ENCODE measurements at regions not wholly inside any gene's neighbourhood (a gene's known extent, or its start where the extent isn't known, plus 50 kb on each side); places are given as distances from the start of the nearest gene placed in this dataset.
"Not testable (repeated sequence)": the region's sequence is repeated elsewhere in the genome, so short reads cannot be mapped to it uniquely, and the experiment has no call there.

DNA sequence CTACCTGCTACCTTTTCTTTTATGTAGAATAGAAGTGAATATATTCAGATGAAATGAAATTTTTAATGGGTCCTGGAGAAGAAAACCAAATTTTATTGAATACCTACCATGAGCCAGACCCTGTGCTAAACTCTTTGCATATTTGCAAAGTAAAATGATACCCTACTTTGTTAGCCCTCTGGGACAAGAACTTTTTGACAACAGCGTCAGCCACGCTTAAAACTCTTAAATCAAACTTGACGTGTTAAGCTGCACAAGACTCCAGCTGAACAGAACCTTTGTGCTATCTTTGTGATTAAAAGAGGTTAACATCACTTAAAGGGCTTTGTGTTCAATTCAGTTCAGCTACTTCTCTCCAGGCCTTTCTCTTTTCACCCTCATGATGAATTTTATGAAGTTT, 316.5 kb downstream of the MEX3B start:
- DNase-seq (ENCODE audit: low read depth, low spot score), result no peak
- Histone ChIP-seq H3K36me3 (ENCODE audit: insufficient read depth, low read length) (no peaks in the 10 kb centered on the region), H3K27ac (no peak overlapping the region), H3K9ac (ENCODE audit: insufficient read length) (no peak overlapping the region), H3K4me3 (no peak overlapping the region), H3K9me3 (ENCODE audit: low read depth, low read length) (no peaks in the 10 kb centered on the region)
- TF ChIP-seq POLR2AphosphoS5 (IDR thresholded peaks at IDR 0.05; ENCODE audit: borderline replicate concordance, low read depth, low read length), result no peak
- TF ChIP-seq FOXP2 (optimal IDR thresholded peaks at IDR 0.05; ENCODE audit: control extremely low read depth, extremely low read length, insufficient read depth), result no peak
- TF ChIP-seq EZH2 (IDR thresholded peaks at IDR 0.05), result no peak

DNA sequence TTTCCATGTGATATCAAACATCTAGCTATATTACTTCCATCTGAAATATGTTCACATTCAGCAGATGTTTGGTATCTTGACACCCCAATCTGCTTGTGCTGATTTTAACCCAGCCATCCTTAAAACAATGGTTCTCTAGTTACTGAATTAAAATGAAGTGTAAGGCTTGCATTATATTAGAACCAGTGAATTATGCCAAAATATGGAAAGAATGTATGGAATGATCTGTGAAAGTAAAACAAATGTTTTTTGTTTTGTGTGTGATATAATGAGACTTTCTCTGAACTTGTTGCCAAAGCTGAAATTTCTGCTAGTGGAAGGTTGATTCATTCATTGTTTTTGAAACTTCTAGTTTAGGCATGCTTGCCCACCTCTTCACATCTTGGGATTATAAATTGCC, 317.1 kb downstream of the MEX3B start:
- DNase-seq (ENCODE audit: low read depth, low spot score), result no peak
- no peak overlapping the region for H3K4me3 ChIP-seq
- no peak for TF ChIP-seq EZH2 (IDR thresholded peaks at IDR 0.05)
- no peak for TF ChIP-seq FOXP2 (optimal IDR thresholded peaks at IDR 0.05; ENCODE audit: control extremely low read depth, extremely low read length, insufficient read depth)
- no peak for TF ChIP-seq POLR2AphosphoS5 (IDR thresholded peaks at IDR 0.05; ENCODE audit: borderline replicate concordance, low read depth, low read length)
- no peaks in the 10 kb centered on the region for H3K9me3 ChIP-seq (ENCODE audit: low read depth, low read length)
- H3K27ac ChIP-seq, result no peak overlapping the region
- H3K9ac ChIP-seq (ENCODE audit: insufficient read length), result no peak overlapping the region
- no peaks in the 10 kb centered on the region for H3K36me3 ChIP-seq (ENCODE audit: insufficient read depth, low read length)

DNA sequence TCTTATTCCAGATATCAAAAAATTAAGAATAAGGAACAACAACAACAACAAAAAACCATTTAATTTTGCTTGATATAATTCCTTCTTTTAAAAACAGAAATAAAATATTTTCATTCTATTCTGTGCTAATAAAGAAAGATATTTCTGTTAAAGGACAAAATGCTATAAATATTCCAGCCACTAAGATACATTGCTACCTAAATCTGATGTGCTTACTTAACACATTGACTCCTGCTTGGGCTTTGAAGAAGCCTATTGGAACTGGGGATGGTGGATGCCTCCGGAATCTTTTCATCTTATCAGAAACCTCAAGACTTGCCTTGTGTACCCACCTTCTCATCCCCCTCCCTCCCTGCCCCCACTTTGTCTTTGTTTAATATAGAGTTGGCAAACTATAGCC, 320.2 kb downstream of the MEX3B start:
- H3K9ac ChIP-seq (ENCODE audit: insufficient read length), result no peak overlapping the region
- H3K9me3 ChIP-seq (ENCODE audit: low read depth, low read length), result no peaks in the 10 kb centered on the region
- no peak for DNase-seq (ENCODE audit: low read depth, low spot score)
- no peaks in the 10 kb centered on the region for H3K36me3 ChIP-seq (ENCODE audit: insufficient read depth, low read length)
- TF ChIP-seq EZH2 (IDR thresholded peaks at IDR 0.05), result no peak
- no peak for TF ChIP-seq POLR2AphosphoS5 (IDR thresholded peaks at IDR 0.05; ENCODE audit: borderline replicate concordance, low read depth, low read length)
- TF ChIP-seq FOXP2 (optimal IDR thresholded peaks at IDR 0.05; ENCODE audit: control extremely low read depth, extremely low read length, insufficient read depth), result no peak
- no peak overlapping the region for H3K27ac ChIP-seq
- H3K4me3 ChIP-seq, result no peak overlapping the region

DNA sequence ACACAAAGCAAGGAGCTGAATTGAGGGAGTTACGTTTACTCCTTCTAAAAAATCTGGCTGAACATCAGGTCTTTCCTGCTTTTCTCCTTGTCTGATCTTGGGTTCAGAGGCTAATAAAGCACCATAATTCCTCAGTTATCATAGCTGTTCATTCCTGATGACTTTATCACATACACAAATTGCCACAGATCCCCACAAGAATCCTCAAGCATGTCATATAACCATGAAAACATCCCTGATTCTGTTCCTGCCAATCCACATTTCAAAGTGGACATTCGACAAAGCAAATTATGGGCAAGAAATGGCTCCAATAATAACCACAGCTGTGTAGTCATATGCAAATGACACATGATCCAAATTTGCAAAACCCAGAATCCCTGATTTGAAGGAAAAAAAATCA, 321.3 kb downstream of the MEX3B start:
- Histone ChIP-seq H3K9me3 (ENCODE audit: low read depth, low read length) (no peaks in the 10 kb centered on the region), H3K36me3 (ENCODE audit: insufficient read depth, low read length) (no peaks in the 10 kb centered on the region), H3K9ac (ENCODE audit: insufficient read length) (no peak overlapping the region), H3K27ac (no peak overlapping the region), H3K4me3 (no peak overlapping the region)
- DNase-seq (ENCODE audit: low read depth, low spot score), result no peak
- TF ChIP-seq POLR2AphosphoS5 (IDR thresholded peaks at IDR 0.05; ENCODE audit: borderline replicate concordance, low read depth, low read length) (no peak), EZH2 (IDR thresholded peaks at IDR 0.05) (no peak), FOXP2 (optimal IDR thresholded peaks at IDR 0.05; ENCODE audit: control extremely low read depth, extremely low read length, insufficient read depth) (no peak)

DNA sequence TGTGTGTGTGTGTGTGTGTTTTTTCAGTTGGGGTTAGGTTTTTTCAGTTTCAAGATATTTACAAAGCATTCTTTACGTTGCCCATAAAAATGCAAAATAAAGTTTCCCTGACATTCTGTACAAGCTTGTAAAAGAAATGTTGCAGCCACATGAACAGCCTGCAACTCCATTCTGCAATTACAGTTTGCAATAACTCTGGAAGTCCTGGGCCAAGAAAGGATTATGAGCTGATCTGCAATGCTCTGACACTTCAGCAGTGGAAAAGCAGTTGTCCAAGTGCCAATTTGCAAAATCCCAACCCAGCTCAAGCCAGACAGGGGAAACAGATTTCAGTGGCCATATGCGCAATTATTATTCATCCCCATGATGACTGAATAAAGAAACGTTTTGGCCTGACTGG, 322.1 kb downstream of the MEX3B start:
- no peak for DNase-seq (ENCODE audit: low read depth, low spot score)
- Histone ChIP-seq H3K9ac (ENCODE audit: insufficient read length) (no peak overlapping the region), H3K4me3 (no peak overlapping the region), H3K36me3 (ENCODE audit: insufficient read depth, low read length) (no peaks in the 10 kb centered on the region), H3K9me3 (ENCODE audit: low read depth, low read length) (no peaks in the 10 kb centered on the region), H3K27ac (no peak overlapping the region)
- TF ChIP-seq EZH2 (IDR thresholded peaks at IDR 0.05) (no peak), FOXP2 (optimal IDR thresholded peaks at IDR 0.05; ENCODE audit: control extremely low read depth, extremely low read length, insufficient read depth) (no peak), POLR2AphosphoS5 (IDR thresholded peaks at IDR 0.05; ENCODE audit: borderline replicate concordance, low read depth, low read length) (no peak)

DNA sequence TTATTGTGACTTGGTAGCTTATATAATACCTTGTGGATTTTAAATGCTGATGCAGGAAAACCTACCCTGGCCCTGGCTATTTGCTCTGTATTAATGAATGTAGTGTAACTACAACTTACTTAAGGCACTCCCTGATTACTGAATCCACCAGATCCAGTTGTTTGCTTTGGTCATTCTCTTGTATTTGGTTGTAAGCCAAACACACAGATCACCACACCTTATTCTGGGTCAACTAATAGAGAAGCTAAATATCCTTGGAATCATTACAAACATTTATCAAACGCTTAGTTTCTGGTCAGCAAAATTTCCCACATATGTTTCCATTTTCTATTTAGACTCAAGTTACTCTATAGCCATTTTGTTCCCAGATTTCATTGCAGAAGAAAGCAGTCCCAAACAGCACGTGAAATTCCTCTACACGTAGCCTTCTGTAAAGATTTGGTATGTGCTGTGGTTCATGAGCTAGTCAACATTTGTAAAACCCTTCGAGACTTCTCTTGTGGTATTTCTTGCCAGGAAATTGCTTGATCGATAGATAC, 322.6 kb downstream of the MEX3B start:
- no peaks in the 10 kb centered on the region for H3K36me3 ChIP-seq (ENCODE audit: insufficient read depth, low read length)
- no peak for TF ChIP-seq EZH2 (IDR thresholded peaks at IDR 0.05)
- no peak for TF ChIP-seq POLR2AphosphoS5 (IDR thresholded peaks at IDR 0.05; ENCODE audit: borderline replicate concordance, low read depth, low read length)
- TF ChIP-seq FOXP2 (optimal IDR thresholded peaks at IDR 0.05; ENCODE audit: control extremely low read depth, extremely low read length, insufficient read depth), result no peak
- no peaks in the 10 kb centered on the region for H3K9me3 ChIP-seq (ENCODE audit: low read depth, low read length)
- no peak for DNase-seq (ENCODE audit: low read depth, low spot score)
- no peak overlapping the region for H3K27ac ChIP-seq
- H3K9ac ChIP-seq (ENCODE audit: insufficient read length), result no peak overlapping the region
- H3K4me3 ChIP-seq, result no peak overlapping the region

DNA sequence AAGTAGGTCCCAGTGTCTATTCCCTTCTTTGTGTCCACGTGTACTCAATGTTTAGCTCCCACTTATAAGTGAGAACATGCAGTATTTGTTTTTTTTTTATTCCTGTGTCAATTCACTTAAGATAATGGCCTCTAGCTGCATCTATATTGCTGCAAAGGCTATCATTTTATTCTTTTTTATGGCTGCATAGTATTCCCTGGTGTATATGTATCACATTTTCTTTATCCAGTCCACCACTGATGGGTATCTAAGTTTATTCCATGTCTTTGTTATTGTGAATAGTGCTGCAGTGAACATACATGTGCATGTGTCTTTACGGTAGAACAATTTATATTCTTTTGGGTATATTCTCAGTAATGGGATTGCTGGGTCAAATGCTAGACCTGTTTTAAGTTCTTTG, 329.4 kb downstream of the MEX3B start:
- H3K4me3 ChIP-seq; H3K27ac ChIP-seq; H3K9ac ChIP-seq (ENCODE audit: insufficient read length); H3K9me3 ChIP-seq (ENCODE audit: low read depth, low read length); H3K36me3 ChIP-seq (ENCODE audit: insufficient read depth, low read length); DNase-seq (ENCODE audit: low read depth, low spot score): not testable (repeated sequence)

DNA sequence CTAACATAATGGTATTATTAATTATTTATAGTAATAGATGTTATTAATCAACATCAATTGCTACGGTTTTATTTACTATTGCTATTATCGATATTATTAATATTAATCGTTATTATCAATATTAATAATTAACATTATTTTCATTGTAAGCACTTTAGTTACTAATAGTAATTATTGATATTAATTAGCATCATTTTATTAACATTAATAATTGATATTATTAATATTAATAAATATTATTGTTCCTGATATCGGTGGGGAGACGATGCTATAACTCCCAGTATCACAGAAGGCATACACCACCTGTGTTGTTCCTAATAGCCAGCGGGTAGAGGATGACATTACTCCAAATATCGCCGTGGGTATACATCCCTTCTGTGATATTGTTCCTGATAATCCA, 335.5 kb downstream of the MEX3B start:
- TF ChIP-seq EZH2 (IDR thresholded peaks at IDR 0.05), result no peak
- TF ChIP-seq POLR2AphosphoS5 (IDR thresholded peaks at IDR 0.05; ENCODE audit: borderline replicate concordance, low read depth, low read length), result no peak
- TF ChIP-seq FOXP2 (optimal IDR thresholded peaks at IDR 0.05; ENCODE audit: control extremely low read depth, extremely low read length, insufficient read depth), result no peak
- no peak for DNase-seq (ENCODE audit: low read depth, low spot score)
- Histone ChIP-seq H3K9me3 (ENCODE audit: low read depth, low read length) (no peaks in the 10 kb centered on the region), H3K27ac (no peak overlapping the region), H3K36me3 (ENCODE audit: insufficient read depth, low read length) (no peaks in the 10 kb centered on the region), H3K4me3 (no peak overlapping the region), H3K9ac (ENCODE audit: insufficient read length) (no peak overlapping the region)

DNA sequence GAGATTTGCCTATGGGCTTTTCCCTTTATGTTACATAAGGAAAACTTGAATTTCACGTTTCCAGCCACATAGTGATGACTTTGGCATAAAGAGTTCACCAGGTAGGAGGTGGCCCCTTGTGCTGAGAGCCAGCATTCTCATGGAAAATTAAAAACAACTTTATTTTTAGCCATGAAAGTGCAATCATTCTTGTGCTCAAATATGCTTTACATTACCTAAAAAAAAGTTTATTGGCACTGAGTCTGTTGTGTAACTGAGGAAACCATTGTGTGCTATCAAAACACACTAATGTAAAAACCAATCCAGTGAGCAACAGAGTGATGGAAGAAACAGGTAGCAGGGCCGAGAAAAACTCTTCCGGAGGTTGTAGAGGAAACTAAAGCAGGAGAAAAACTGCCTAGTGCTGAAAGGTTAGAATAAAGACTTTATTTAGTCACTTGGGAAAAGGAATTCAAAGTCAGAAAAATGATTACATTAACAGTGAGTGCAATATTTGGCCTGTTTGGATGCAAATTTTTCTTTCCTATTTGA, 332.9 kb upstream of the TMC3 start:
- not testable (repeated sequence) for H3K9me3 ChIP-seq (ENCODE audit: low read depth, low read length); H3K9ac ChIP-seq (ENCODE audit: insufficient read length); DNase-seq (ENCODE audit: low read depth, low spot score); H3K36me3 ChIP-seq (ENCODE audit: insufficient read depth, low read length); H3K27ac ChIP-seq; H3K4me3 ChIP-seq

DNA sequence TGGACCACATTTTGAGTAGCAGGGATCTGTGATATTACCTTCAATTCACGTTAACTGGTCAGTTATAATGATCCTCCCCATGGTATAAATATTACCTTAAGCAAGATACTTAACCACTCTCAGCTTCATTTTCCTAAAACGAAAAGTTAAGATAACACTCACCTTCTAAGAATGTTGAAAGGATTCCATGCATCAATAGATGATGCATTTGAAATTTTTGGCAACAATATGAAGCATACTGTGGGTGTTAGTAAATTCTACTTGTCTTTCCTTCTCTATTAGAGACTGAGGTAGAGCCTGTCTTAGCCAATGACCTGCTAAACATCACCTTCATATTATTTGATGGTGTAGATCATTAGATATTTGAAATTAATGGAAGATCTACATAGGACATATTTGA, 331.7 kb upstream of the TMC3 start:
- H3K9me3 ChIP-seq (ENCODE audit: low read depth, low read length); DNase-seq (ENCODE audit: low read depth, low spot score); H3K36me3 ChIP-seq (ENCODE audit: insufficient read depth, low read length); H3K27ac ChIP-seq; H3K4me3 ChIP-seq; H3K9ac ChIP-seq (ENCODE audit: insufficient read length): not testable (repeated sequence)

All from SK-N-MC (cell line).